GM21529 (cell line): ENCODE measurements at regions not wholly inside any gene's neighbourhood (a gene's known extent, or its start where the extent isn't known, plus 50 kb on each side); places are given as distances from the start of the nearest gene placed in this dataset.
A peak's percentile ranks its signal among the peaks of the same experiment; 100 is the strongest.

Experiments
- ATAC-seq: cut with Tn5 transposase; IDR thresholded peaks from one replicate; pipeline ENCODE4 v1.9.1; 2021; ENCODE audit not compliant: unreplicated experiment

DNA sequence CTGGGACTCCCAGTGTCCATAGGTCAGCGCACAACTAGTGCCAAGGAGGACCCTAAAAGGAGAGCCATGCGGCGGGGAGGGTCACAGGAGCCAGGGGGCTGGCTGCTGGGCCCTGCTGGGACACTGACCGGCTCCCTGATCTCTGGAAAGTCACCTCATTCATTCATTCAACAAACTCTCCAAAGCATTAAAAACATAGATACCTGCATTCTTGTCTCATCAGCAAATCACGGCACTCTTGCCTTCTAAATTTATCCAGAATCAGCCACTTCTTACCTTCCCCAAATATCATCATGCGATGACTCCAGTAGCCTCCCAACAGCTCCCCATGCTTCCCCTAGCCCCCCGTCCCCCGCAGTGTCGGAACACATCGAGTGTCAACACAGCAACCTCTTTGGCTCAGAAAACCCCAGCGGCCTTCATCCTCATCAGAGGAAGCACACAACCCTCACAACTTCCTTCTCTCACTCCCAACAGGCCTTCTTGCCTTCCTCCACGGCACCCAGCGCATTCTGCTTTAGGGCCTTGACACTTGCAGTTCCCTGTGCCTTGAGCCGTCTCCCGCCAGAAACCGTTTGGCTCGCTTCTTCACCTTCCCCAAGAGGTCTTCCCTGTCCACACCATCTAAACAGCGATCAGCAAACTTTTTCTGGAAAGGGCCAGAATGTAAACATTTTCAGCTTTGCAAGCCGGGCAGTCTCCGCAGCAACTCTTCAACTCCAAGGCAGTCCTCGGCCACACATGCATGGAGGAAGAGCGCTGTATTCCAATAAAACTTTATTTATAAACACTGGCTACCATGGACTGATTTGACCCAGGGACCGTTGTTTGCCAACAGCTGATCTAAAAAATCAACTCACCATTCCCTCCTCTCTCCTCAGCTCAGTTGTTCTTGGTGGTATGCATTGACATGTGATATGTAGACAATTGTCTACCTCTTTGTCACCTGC, 119.5 kb upstream of the TNRC6C start:
- no peak for ATAC-seq

GRCh38 chr17:77839698-77840512, 118.6 kb upstream of the TNRC6C start:
- ATAC-seq: no peak

- ATAC-seq: no peak
Observed at GRCh38 chr17:77840513-77841165, 117.9 kb upstream of the TNRC6C start.

- ATAC-seq: no peak
Observed at GRCh38 chr17:77841742-77842527, 116.6 kb upstream of the TNRC6C start.

DNA sequence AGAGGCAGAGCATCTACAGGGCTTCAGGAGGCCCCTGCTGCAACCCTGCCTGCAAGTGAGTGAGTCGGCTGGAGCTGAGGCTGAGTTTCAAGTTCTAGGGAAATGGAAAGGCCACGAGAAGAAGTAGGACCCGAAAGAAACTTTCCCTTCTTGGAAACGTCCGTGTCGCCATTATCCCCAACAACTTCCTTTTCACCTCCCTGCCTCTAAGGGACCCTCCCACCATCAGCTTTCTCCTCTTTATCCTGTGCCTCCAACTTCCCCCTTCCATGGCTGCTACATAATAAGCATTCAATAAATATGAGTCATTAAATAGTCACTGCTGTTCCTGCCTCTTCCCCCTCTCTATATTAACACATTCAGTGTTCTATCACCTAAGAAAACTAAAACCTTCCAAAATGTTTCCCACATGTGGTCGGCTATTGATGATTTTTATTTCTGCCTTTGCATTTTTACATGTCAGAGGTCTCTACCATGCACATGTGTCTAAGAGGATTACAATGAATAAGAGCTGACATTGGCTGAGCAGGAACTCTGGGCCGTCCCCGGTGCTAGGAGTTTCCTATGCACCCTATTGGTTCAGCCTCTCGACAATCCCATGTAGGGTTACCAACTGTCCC, 115.9 kb upstream of the TNRC6C start:
- no peak for ATAC-seq

DNA sequence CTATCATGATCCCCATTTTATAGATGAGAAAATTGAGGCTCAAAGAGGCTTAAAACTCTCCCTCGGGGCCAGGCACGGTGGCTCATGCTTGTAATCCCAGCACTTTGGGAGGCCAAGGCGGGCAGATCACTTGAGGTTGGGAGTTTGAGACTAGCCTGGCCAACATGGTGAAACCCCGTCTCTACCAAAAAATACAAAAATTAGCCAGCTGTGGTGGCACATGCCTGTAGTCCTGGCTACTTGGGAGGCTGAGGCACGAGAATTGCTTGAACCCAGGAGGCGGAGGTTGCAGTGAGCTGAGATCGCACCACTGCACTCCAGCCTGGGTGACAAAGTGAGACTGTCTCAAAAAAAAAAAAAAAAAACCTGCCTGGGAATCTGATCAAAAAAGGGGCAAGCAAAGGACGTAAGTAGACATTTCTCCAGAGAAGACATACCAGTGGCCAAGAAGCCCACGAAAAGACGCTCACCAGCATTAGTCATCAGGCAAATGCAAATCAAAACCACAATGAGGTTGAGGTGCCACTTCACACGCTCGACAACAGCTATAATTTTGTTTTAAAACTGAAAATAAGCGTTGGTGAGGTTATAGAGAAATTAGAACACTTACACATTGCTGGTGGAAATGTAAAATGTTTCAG, 115.1 kb upstream of the TNRC6C start:
- peak; percentile 57 for ATAC-seq

GRCh38 chr17:77843896-77844295, 114.6 kb upstream of the TNRC6C start:
- ATAC-seq: no peak

GRCh38 chr17:77844681-77845080, 113.8 kb upstream of the TNRC6C start:
- ATAC-seq: no peak

DNA sequence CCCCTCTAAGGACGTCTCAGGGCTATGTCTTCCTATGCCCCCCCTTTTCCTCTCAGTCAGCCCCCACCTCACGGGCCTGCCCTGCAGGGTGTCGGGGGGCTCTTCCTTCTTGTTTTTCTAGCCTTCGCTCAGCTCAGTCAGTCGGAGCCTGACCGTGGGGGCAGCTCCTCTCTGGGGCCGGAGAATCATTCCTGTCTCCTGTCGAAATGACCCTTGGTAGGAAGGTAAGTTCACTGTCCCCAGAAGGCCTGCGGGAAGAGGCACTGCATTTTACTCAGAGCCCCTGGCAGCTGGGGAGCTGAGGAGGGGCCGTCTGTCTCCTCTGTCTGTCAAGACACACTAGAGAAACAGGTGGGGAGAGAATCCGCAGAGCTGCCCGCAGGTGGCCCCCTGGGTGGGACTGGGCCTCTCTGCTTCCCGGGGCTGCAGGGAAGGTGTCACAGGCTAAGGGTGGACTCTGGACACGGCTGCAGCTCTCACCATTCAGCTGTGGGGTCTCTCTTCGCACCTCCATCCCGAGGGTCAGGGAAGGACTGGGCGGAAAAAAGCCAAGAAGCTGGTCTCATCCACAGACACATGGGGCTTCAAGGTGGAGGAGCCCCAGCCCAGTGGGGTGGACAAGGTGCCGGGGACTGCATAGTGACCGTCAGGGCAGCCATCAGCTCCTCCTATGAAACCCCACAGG, 112.8 kb upstream of the TNRC6C start:
- ATAC-seq: no peak

GRCh38 chr17:77846531-77847085, 111.9 kb upstream of the TNRC6C start:
- ATAC-seq: peak; percentile 53

DNA sequence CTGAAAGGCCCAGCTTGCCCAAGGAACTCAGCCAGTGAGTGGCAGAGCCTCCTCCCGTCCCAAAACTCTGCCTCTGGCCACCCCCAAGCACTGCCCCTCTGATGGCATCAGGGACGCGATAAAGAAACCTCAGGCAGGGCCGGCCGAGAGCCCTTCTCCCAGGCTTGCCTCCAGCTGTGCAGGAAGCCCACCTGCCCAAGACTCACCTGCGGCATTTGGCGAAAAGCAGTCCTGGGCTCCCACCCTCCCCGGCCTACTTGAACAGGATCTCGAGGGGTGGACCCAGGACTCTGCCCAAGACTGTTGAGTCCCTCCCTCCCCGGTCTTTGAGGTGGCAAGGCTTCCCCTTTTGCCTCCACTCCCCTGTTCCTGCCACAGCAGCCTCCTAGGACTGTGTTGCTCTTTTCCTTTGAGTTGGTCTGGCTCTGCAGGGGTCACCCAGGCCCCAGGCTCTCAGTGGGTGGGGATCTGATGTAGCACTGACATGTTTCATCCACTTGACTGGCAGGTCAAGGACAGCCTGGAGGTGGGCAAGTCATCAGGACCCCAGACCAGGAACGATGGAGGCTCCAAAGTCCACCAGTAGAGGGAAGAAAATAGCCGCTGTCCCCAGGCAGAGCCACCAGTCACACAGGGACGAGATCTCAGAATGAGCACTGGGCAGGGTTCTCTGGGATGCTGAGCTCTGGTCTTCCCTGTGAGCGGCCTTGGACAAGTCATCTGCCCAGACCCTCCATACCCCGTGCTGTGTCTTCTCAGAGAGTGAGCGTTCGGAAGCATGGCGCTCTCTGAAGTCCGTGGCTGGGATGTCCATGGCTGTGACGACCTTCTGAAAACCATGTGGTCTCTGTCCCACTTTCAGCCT, 111.0 kb upstream of the TNRC6C start:
- no peak for ATAC-seq

- ATAC-seq: no peak
Observed at GRCh38 chr17:77848257-77848656, 110.2 kb upstream of the TNRC6C start.

GRCh38 chr17:77849239-77849638, 109.3 kb upstream of the TNRC6C start:
- ATAC-seq: no peak

- no peak for ATAC-seq
Observed at GRCh38 chr17:77851921-77852320, 106.6 kb upstream of the TNRC6C start.

DNA sequence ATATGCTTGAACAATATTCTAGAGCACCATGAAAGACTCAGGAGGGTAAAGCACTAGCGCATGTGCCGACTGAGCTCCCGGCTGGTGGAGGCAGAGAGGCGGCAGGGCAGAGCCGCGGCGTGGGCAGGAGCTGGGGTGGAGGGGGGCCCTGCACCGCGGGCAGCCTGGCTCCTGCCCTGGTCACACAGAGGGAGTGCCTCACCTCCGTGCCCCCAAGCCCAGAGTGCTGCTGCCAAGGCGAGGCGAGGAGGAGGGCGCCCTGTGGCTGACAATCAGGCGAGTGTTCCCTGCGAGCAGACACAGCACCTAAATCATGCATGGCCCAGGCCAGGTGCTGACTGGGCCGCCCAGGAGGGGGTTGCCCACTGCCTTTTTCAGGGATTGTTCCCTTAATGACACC, 105.8 kb upstream of the TNRC6C start:
- no peak for ATAC-seq

DNA sequence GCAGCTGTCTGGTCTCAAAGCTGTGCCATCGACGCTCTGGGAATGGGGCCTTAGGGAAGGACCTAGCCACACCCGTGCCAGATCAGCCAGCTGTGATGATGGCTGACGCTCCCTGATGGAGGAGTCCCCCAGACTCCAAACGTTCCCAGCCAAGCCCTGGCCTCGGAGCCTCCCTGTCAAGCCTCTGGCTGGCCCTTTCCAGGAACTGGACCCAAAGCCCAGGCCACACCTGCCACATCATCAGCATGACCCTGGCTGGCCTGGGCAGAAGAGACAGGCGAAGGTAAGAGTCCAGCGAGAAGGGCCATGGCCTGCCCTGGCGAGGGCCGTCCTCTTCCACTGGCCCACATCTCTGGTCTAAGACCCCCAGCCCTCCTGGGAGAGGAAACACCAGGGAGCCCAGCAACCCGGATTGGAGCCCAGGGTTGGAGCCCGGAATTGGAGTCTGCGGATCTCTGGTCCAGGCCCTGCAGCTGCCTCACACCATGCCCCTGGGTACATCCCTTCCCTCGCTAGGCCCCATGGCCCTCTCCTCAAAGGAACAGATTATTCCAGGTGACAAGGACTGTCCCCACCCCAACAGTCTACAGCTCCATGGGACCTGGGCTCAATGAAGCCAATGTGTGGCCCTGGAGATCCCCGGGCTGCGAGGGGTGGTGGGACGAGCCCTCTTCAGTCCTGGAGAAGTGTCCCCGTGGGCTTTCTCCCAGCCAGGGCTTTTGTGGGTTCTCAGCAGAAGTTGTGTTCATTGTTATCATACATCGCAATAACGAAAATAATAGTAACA, 105.1 kb upstream of the TNRC6C start:
- no peak for ATAC-seq

DNA sequence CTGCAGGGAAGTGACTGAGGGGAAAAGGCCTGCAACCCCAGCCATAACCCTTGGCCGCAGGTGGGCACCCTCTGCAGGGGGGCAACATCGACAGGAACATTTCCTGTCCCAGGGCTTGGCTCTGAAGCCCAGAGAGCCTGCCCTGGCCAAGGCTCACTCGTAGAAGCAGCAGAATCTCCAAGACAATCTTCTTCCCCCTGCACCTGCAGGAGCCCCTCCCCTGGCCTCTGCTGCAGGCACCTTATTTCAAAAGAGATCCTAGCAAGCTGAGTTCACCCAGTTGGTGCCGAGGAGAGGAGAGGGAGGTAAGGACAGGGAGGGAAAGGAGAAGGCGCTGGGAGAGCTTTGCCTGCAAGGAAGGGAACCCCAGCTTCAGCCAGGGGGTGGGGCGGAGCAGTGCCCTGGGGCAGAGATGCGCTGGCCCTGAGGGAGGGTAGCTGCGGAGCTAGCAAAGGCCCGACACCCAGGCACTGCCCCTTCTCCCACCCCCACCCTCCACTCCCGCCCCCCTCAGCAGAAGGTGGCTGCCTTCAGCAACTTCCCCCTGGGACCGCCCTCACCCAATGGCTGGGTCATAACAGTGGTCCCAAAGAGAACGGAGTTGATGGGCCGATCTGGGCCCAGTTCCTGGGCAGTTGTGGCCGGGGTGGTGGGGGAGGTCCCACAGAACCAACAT, 104.3 kb upstream of the TNRC6C start:
- no peak for ATAC-seq
